ENCODE measurements at regions not wholly inside any gene's neighbourhood (a gene's known extent, or its start where the extent isn't known, plus 50 kb on each side); places are given as distances from the start of the nearest gene placed in this dataset.

DNA sequence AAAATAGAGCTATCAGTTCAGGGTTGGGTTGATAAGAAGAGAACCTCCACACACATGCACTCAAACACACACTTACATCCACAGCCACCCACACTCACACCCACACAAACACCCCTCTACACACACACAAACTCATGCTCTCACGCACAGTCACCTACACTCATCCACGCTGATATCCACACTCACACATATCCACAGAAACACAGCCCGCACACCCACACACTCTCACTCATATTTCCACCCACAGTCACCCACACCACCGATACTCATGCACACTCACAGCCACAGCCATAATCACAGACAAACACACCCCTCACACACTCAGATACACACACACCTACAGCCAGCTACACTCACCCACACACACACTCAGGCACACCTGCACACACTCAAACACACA lies 333.0 kb upstream of the TPK1 start:
- TF ChIP-seq, protein P1, sequence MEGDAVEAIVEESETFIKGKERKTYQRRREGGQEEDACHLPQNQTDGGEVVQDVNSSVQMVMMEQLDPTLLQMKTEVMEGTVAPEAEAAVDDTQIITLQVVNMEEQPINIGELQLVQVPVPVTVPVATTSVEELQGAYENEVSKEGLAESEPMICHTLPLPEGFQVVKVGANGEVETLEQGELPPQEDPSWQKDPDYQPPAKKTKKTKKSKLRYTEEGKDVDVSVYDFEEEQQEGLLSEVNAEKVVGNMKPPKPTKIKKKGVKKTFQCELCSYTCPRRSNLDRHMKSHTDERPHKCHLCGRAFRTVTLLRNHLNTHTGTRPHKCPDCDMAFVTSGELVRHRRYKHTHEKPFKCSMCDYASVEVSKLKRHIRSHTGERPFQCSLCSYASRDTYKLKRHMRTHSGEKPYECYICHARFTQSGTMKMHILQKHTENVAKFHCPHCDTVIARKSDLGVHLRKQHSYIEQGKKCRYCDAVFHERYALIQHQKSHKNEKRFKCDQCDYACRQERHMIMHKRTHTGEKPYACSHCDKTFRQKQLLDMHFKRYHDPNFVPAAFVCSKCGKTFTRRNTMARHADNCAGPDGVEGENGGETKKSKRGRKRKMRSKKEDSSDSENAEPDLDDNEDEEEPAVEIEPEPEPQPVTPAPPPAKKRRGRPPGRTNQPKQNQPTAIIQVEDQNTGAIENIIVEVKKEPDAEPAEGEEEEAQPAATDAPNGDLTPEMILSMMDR (IDR thresholded peaks at IDR 0.05; ENCODE audit: low read length): no peak
- no peak for TF ChIP-seq EZH2 (IDR thresholded peaks at IDR 0.05; ENCODE audit: borderline replicate concordance, low read length)

All from OCI-LY1 (cell line).